ENCODE measurements at regions not wholly inside any gene's neighbourhood (a gene's known extent, or its start where the extent isn't known, plus 50 kb on each side); places are given as distances from the start of the nearest gene placed in this dataset.

GRCh38 chr2:71778514-71778913, 325.2 kb downstream of the DYSF start:
- TF ChIP-seq CTCF (IDR thresholded peaks at IDR 0.05; ENCODE audit: poor library complexity, severe bottlenecking) (no peak), EP300 (conservative IDR thresholded peaks at IDR 0.05; ENCODE audit: poor library complexity, severe bottlenecking) (no peak), TAF1 (IDR thresholded peaks at IDR 0.05; ENCODE audit: low read depth) (no peak), RAD21 (conservative IDR thresholded peaks at IDR 0.05) (no peak), POLR2AphosphoS5 (IDR thresholded peaks at IDR 0.05) (no peak)

Data from neural cell (in vitro differentiated cells).